GM12891 (cell line): ENCODE measurements at regions not wholly inside any gene's neighbourhood (a gene's known extent, or its start where the extent isn't known, plus 50 kb on each side); places are given as distances from the start of the nearest gene placed in this dataset.

Experiments used
- PAX5 ChIP-seq: IDR thresholded peaks from 2 replicates; pipeline ENCODE4 v1.6.1; 2011; ENCODE audit warnings: low read length, moderate library complexity, mild to moderate bottlenecking; ENCODE audit not compliant: insufficient read depth, severe bottlenecking
- POLR2A ChIP-seq: IDR thresholded peaks from 2 replicates; pipeline ENCODE4 v1.6.1; 2011; ENCODE audit warnings: low read depth, low read length, control low read depth
- POU2F2 ChIP-seq: IDR thresholded peaks from 2 replicates; pipeline ENCODE4 v1.6.1; 2011; ENCODE audit warnings: low read depth, mild to moderate bottlenecking, control low read depth, low read length, moderate library complexity
- TAF1 ChIP-seq: IDR thresholded peaks from 2 replicates; pipeline ENCODE4 v1.6.1; 2011; ENCODE audit warnings: low read depth, low read length, control low read depth

GRCh38 chr5:96088706-96089498, 127.3 kb upstream of the ELL2 start:
- no peak for TF ChIP-seq TAF1
- TF ChIP-seq POLR2A, result no peak
- no peak for TF ChIP-seq PAX5
- no peak for TF ChIP-seq POU2F2
